Large intestine (tissue), 3 donors: ENCODE measurements at regions not wholly inside any gene's neighbourhood (a gene's known extent, or its start where the extent isn't known, plus 50 kb on each side); places are given as distances from the start of the nearest gene placed in this dataset.
"Not testable (repeated sequence)": the region's sequence is repeated elsewhere in the genome, so short reads cannot be mapped to it uniquely, and the experiment has no call there.

Experiments
- DNase-seq, 2 donors: peaks; one replicate each; pipeline versions ENCODE4 v3.0.0 to v3.0.0-alpha.2; 2013
- H3K27ac ChIP-seq: one replicate; pipeline ENCODE4 v1.5.1; 2013; ENCODE audit warnings: low read length
- H3K27me3 ChIP-seq: 2 replicates; pipeline ENCODE4 v1.6.1; 2013; ENCODE audit warnings: low read length; ENCODE audit not compliant: control insufficient read depth, insufficient read depth
- H3K36me3 ChIP-seq: 2 replicates; pipeline ENCODE4 v1.6.1; 2013; ENCODE audit warnings: low read length; ENCODE audit not compliant: control insufficient read depth, insufficient read depth
- H3K4me1 ChIP-seq: one replicate; pipeline ENCODE4 v1.6.1; 2013; ENCODE audit warnings: low read length; ENCODE audit not compliant: control insufficient read depth, insufficient read depth
- H3K4me3 ChIP-seq: one replicate; pipeline ENCODE4 v1.5.1; 2013; ENCODE audit warnings: low read length
- H3K9me3 ChIP-seq: one replicate; pipeline ENCODE4 v1.6.1; 2013; ENCODE audit warnings: mild to moderate bottlenecking, low read depth, low read length, moderate library complexity; ENCODE audit not compliant: control insufficient read depth
- WGBS: methylation state at CpG from one replicate; pipeline ENCODE4 v1.1.5; 2013; ENCODE audit warnings: low lambda C conversion rate; ENCODE audit not compliant: insufficient coverage; 5-methylcytosine and 5-hydroxymethylcytosine counted together

- H3K4me1 ChIP-seq = no peaks in the 10 kb centered on the region
- H3K27me3 ChIP-seq = peaks cover 4% of the 10 kb centered on the region
- H3K9me3 ChIP-seq = no peaks in the 10 kb centered on the region
- H3K27ac ChIP-seq = no peak overlapping the region
- no peaks in the 10 kb centered on the region for H3K36me3 ChIP-seq
- no peak for DNase-seq
- H3K4me3 ChIP-seq = no peak overlapping the region
- 100% methylated on average over 1 of the region's 3 CpGs for WGBS
Observed at GRCh38 chr10:29212597-29212996, 76.3 kb upstream of the LYZL1 start.

- H3K27ac ChIP-seq = no peak overlapping the region
- H3K36me3 ChIP-seq = no peaks in the 10 kb centered on the region
- no peaks in the 10 kb centered on the region for H3K4me1 ChIP-seq
- no peak for DNase-seq
- no peaks in the 10 kb centered on the region for H3K9me3 ChIP-seq
- H3K27me3 ChIP-seq = peaks cover 2% of the 10 kb centered on the region
- H3K4me3 ChIP-seq = no peak overlapping the region
- WGBS = 92% methylated on average over 1 of the region's 3 CpGs
Observed at GRCh38 chr10:29214551-29214950, 74.3 kb upstream of the LYZL1 start.

GRCh38 chr10:29217292-29217738 is 71.6 kb upstream of the LYZL1 start:
- H3K4me3 ChIP-seq = no peak overlapping the region
- DNase-seq = no peak
- H3K27me3 ChIP-seq = peaks cover 2% of the 10 kb centered on the region
- H3K4me1 ChIP-seq = no peaks in the 10 kb centered on the region
- H3K36me3 ChIP-seq = no peaks in the 10 kb centered on the region
- H3K9me3 ChIP-seq = no peaks in the 10 kb centered on the region
- no CpG with 5 or more reads among the region's 6 CpGs for WGBS
- no peak overlapping the region for H3K27ac ChIP-seq

- Histone ChIP-seq H3K27me3 (peaks cover 8% of the 10 kb centered on the region), H3K9me3 (no peaks in the 10 kb centered on the region), H3K36me3 (no peaks in the 10 kb centered on the region), H3K4me3 (no peak overlapping the region), H3K4me1 (no peaks in the 10 kb centered on the region), H3K27ac (no peak overlapping the region)
- DNase-seq = no peak
- no CpG with 5 or more reads among the region's 4 CpGs for WGBS
Observed at GRCh38 chr10:29223326-29223725, 65.5 kb upstream of the LYZL1 start.

- Histone ChIP-seq H3K36me3 (no peaks in the 10 kb centered on the region), H3K4me1 (no peaks in the 10 kb centered on the region), H3K9me3 (no peaks in the 10 kb centered on the region), H3K27ac (no peak overlapping the region), H3K4me3 (no peak overlapping the region), H3K27me3 (peaks cover 8% of the 10 kb centered on the region)
- no peak for DNase-seq
- WGBS = 67% methylated on average over 1 of the region's 1 CpG
Observed at GRCh38 chr10:29224631-29225030, 64.2 kb upstream of the LYZL1 start.

GRCh38 chr10:29227201-29227600 is 61.7 kb upstream of the LYZL1 start:
- Histone ChIP-seq H3K9me3 (no peaks in the 10 kb centered on the region), H3K36me3 (no peaks in the 10 kb centered on the region), H3K27ac (no peak overlapping the region), H3K4me1 (no peaks in the 10 kb centered on the region), H3K27me3 (peaks cover 7% of the 10 kb centered on the region), H3K4me3 (no peak overlapping the region)
- no CpG with 5 or more reads among the region's 2 CpGs for WGBS
- no peak for DNase-seq

- 89% methylated on average over 3 of the region's 6 CpGs for WGBS
- H3K36me3 ChIP-seq = no peaks in the 10 kb centered on the region
- no peak overlapping the region for H3K27ac ChIP-seq
Observed at GRCh38 chr10:29228562-29228961, 60.3 kb upstream of the LYZL1 start.

GRCh38 chr10:29229258-29229705 is 59.6 kb upstream of the LYZL1 start:
- H3K4me1 ChIP-seq = no peaks in the 10 kb centered on the region
- no peak for DNase-seq
- 89% methylated on average over 3 of the region's 15 CpGs for WGBS
- no peaks in the 10 kb centered on the region for H3K36me3 ChIP-seq
- H3K4me3 ChIP-seq = no peak overlapping the region
- H3K9me3 ChIP-seq = no peaks in the 10 kb centered on the region
- peaks cover 2% of the 10 kb centered on the region for H3K27me3 ChIP-seq
- no peak overlapping the region for H3K27ac ChIP-seq

More at GRCh38 chr10:29228562-29228961, 60.3 kb upstream of the LYZL1 start:
- Histone ChIP-seq H3K9me3 (no peaks in the 10 kb centered on the region), H3K4me1 (no peaks in the 10 kb centered on the region), H3K4me3 (no peak overlapping the region), H3K27me3 (peaks cover 5% of the 10 kb centered on the region)
- no peak for DNase-seq

- not testable (repeated sequence) for H3K36me3 ChIP-seq, H3K4me3 ChIP-seq, H3K27ac ChIP-seq, H3K4me1 ChIP-seq, H3K27me3 ChIP-seq, H3K9me3 ChIP-seq, DNase-seq
- no CpG with 5 or more reads among the region's 13 CpGs for WGBS
Observed at GRCh38 chr10:29236910-29237309, 52.0 kb upstream of the LYZL1 start.

GRCh38 chr10:29237786-29238185 is 51.1 kb upstream of the LYZL1 start:
- Histone ChIP-seq H3K27ac (no peak overlapping the region), H3K36me3 (no peaks in the 10 kb centered on the region), H3K9me3 (no peaks in the 10 kb centered on the region), H3K27me3 (peaks cover 5% of the 10 kb centered on the region), H3K4me3 (no peak overlapping the region), H3K4me1 (no peaks in the 10 kb centered on the region)
- no peak for DNase-seq
- whole genome bisulfite sequencing = no CpG with 5 or more reads among the region's 5 CpGs

GRCh38 chr10:29238523-29239135 is 50.2 kb upstream of the LYZL1 start:
- Histone ChIP-seq H3K4me3 (no peak overlapping the region), H3K9me3 (no peaks in the 10 kb centered on the region), H3K27me3 (peaks cover 5% of the 10 kb centered on the region), H3K27ac (no peak overlapping the region), H3K36me3 (no peaks in the 10 kb centered on the region), H3K4me1 (no peaks in the 10 kb centered on the region)
- no CpG with 5 or more reads among the region's 3 CpGs for WGBS
- no peak for DNase-seq
